ENCODE measurements at regions not wholly inside any gene's neighbourhood (a gene's known extent, or its start where the extent isn't known, plus 50 kb on each side); places are given as distances from the start of the nearest gene placed in this dataset.

DNA sequence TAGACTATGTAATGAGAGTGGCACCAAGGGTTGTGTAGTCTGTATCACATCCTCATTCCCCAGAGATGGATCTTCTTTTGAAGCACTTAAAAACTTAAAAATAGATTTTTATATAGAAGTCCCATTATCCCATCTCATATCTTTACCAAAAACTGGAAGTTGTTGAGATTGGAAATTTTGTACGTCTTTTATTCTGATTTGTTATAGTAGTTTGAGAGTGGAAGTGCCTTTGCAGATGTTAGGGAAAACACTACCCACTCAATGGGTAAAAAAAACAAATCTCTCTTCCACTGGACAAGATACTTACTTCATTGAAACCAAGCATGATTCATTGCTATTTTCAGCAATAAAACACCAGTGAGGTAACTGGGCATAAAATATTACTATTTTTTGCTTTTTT lies 184.4 kb downstream of the MACC1 start:
- Histone ChIP-seq H3K27ac (ENCODE audit: extremely low read length, insufficient read depth, low read length) (no peak overlapping the region), H3K36me3 (replicated peaks in 1 of 2; ENCODE audit: control insufficient read depth in 1 of 2, insufficient read depth in 2 of 2, low read length in 2 of 2) (no peaks in the 10 kb centered on the region), H3K27me3 (ENCODE audit: control insufficient read depth in 1 of 2, insufficient read depth in 2 of 2, low read length in 2 of 2) (no peaks in the 10 kb centered on the region), H2AFZ (ENCODE audit: low read length) (no peak overlapping the region), H4K20me1 (ENCODE audit: insufficient read depth, low read length) (no peaks in the 10 kb centered on the region), H3K79me2 (ENCODE audit: insufficient read depth, low read length) (no peaks in the 10 kb centered on the region), H3K9me3 (ENCODE audit: low read length) (peaks cover 18% of the 10 kb centered on the region; the same call in 1 of the 2 replicates), H3K4me3 (replicated peaks in 1 of 3; ENCODE audit: insufficient read depth in 1 of 3, low read depth in 2 of 3, low read length in 3 of 3) (no peak overlapping the region), H3K9ac (ENCODE audit: insufficient read depth, low read depth, low read length) (no peak overlapping the region), H3K4me2 (ENCODE audit: low read depth, low read length) (no peak overlapping the region), H3K4me1 (ENCODE audit: insufficient read depth, low read length) (no peaks in the 10 kb centered on the region)
- DNase-seq (ENCODE audit: low spot score) (no peak), FAIRE-seq (no peak), ATAC-seq (no peak)
- CTCF ChIA-PET (ENCODE audit: low intra/inter-chr PET ratio, low total read pairs), result no interaction called here
- WGBS (ENCODE audit: low lambda C conversion rate), result 0% methylated on average over 1 of the region's 1 CpG
- in situ Hi-C loops (cut with HindIII; ENCODE audit: extremely low pct_ligation_motif_present, low pct_unique_long_range_greater_than_20kb), result no loop called here
- intact Hi-C loops (cut with micrococcal nuclease; ENCODE audit: unreplicated experiment), result no loop called here
- BruUV-seq (replicated peaks), result no TSS peak
- TF ChIP-seq ELF3 (CRISPR knock-in tag; IDR thresholded peaks at IDR 0.05), result no peak
- TF ChIP-seq ZNF788 (CRISPR knock-in tag; IDR thresholded peaks at IDR 0.05; ENCODE audit: borderline replicate concordance), result no peak
- no peak for TF ChIP-seq POLR2G (IDR thresholded peaks at IDR 0.05; ENCODE audit: low read depth, low read length)
- TF ChIP-seq ZNF720 (CRISPR knock-in tag; IDR thresholded peaks at IDR 0.05), result no peak
- TF ChIP-seq, protein P1, sequence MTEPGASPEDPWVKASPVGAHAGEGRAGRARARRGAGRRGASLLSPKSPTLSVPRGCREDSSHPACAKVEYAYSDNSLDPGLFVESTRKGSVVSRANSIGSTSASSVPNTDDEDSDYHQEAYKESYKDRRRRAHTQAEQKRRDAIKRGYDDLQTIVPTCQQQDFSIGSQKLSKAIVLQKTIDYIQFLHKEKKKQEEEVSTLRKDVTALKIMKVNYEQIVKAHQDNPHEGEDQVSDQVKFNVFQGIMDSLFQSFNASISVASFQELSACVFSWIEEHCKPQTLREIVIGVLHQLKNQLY (CRISPR knock-in tag; IDR thresholded peaks at IDR 0.05), result no peak
- no peak for TF ChIP-seq HNF4A (CRISPR knock-in tag; IDR thresholded peaks at IDR 0.05)
- no peak for TF ChIP-seq SMAD3 (CRISPR knock-in tag; IDR thresholded peaks at IDR 0.05)
- no peak for TF ChIP-seq HNRNPK (IDR thresholded peaks at IDR 0.05; ENCODE audit: low read depth, low read length, poor library complexity, severe bottlenecking)
- no peak for TF ChIP-seq BHLHE40 (IDR thresholded peaks at IDR 0.05; ENCODE audit: low read length)
- TF ChIP-seq GLI4 (CRISPR knock-in tag; IDR thresholded peaks at IDR 0.05; ENCODE audit: borderline replicate concordance), result no peak
- POLR2A ChIA-PET, result no interaction called here

DNA sequence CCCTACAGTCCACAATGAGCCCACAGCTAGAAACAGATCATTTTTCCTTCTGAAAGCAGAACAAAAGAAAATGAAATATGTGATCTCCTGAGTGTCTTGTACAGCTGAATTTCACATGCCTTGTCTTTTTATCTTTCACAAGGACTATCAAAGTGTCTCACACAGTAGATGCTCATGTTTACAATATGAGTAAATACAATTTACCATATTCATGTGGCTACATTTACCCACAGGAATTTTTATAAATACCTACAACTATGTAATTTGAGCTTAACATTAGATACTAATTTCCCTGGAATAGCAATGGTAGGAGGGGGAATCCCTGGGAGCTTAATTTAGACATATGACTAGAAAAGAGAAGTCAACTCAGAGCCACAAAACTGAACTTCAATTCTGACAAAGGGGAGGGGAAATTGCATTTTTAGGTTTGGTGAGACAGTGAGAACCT lies 186.2 kb downstream of the MACC1 start:
- CTCF ChIA-PET (ENCODE audit: low intra/inter-chr PET ratio, low total read pairs), result no interaction called here
- Histone ChIP-seq H3K4me3 (replicated peaks in 1 of 3; ENCODE audit: insufficient read depth in 1 of 3, low read depth in 2 of 3, low read length in 3 of 3) (no peak overlapping the region), H3K79me2 (ENCODE audit: insufficient read depth, low read length) (no peaks in the 10 kb centered on the region), H3K27ac (ENCODE audit: extremely low read length, insufficient read depth, low read length) (no peak overlapping the region), H3K4me1 (ENCODE audit: insufficient read depth, low read length) (no peaks in the 10 kb centered on the region), H3K27me3 (ENCODE audit: control insufficient read depth in 1 of 2, insufficient read depth in 2 of 2, low read length in 2 of 2) (no peaks in the 10 kb centered on the region), H3K9me3 (ENCODE audit: low read length) (peaks cover 17% of the 10 kb centered on the region; the same call in 1 of the 2 replicates), H2AFZ (ENCODE audit: low read length) (no peak overlapping the region), H4K20me1 (ENCODE audit: insufficient read depth, low read length) (no peaks in the 10 kb centered on the region), H3K4me2 (ENCODE audit: low read depth, low read length) (no peak overlapping the region), H3K36me3 (replicated peaks in 1 of 2; ENCODE audit: control insufficient read depth in 1 of 2, insufficient read depth in 2 of 2, low read length in 2 of 2) (no peaks in the 10 kb centered on the region), H3K9ac (ENCODE audit: insufficient read depth, low read depth, low read length) (no peak overlapping the region)
- no peak for DNase-seq (ENCODE audit: low spot score)
- in situ Hi-C loops (cut with HindIII; ENCODE audit: extremely low pct_ligation_motif_present, low pct_unique_long_range_greater_than_20kb), result no loop called here
- ATAC-seq, result no peak
- FAIRE-seq, result no peak
- intact Hi-C loops (cut with micrococcal nuclease; ENCODE audit: unreplicated experiment), result no loop called here
- TF ChIP-seq ZNF232 (CRISPR knock-in tag; IDR thresholded peaks at IDR 0.05; ENCODE audit: borderline replicate concordance) (no peak), RORA (CRISPR knock-in tag; IDR thresholded peaks at IDR 0.05) (no peak), JUN (CRISPR knock-in tag; IDR thresholded peaks at IDR 0.05) (no peak), ZBTB1 (CRISPR knock-in tag; IDR thresholded peaks at IDR 0.05; ENCODE audit: borderline replicate concordance) (no peak), HMGA1 (CRISPR knock-in tag; conservative IDR thresholded peaks at IDR 0.05) (no peak), HOXA9 (CRISPR knock-in tag; IDR thresholded peaks at IDR 0.05; ENCODE audit: borderline replicate concordance) (no peak), ZNF234 (CRISPR knock-in tag; conservative IDR thresholded peaks at IDR 0.05) (no peak)
- BruUV-seq (replicated peaks), result no TSS peak
- POLR2A ChIA-PET, result no interaction called here

All from HepG2 (cell line).